Left lung (tissue), 4 donors: ENCODE measurements at regions not wholly inside any gene's neighbourhood (a gene's known extent, or its start where the extent isn't known, plus 50 kb on each side); places are given as distances from the start of the nearest gene placed in this dataset.

Experiments used
- ATAC-seq: fragments of 200-7000 bp; cut with Tn5 transposase; one replicate; pipeline ENCODE4 v1.9.1; 2020; ENCODE audit warnings: moderate library complexity
- DNase-seq, 4 donors: peaks; one replicate each; pipeline ENCODE4 v3.0.0-alpha.2; 2013 to 2020
- H3K27ac ChIP-seq, 2 donors: fragments of 200-600 bp; sonication (generic) in 1 of 2; one replicate each; pipeline versions ENCODE4 v1.5.0 to v1.8.0; 2020 to 2021
- H3K27me3 ChIP-seq, 2 donors: fragments of 200-600 bp; sonication (generic) in 1 of 2; one replicate each; pipeline versions ENCODE4 v1.5.0 to v1.8.0; 2020 to 2021
- H3K36me3 ChIP-seq, 2 donors: fragments of 200-600 bp; sonication (generic) in 1 of 2; one replicate each; pipeline versions ENCODE4 v1.5.0 to v1.8.0; 2020 to 2021
- H3K4me1 ChIP-seq, 2 donors: fragments of 200-600 bp; one replicate each; pipeline ENCODE4 v1.8.0; 2021
- H3K4me3 ChIP-seq, 2 donors: fragments of 200-600 bp; sonication (generic) in 1 of 2; one replicate each; pipeline versions ENCODE4 v1.5.0 to v1.8.0; 2020 to 2021; ENCODE audit warnings: mild to moderate bottlenecking in 1 of 2
- H3K9me3 ChIP-seq, 2 donors: fragments of 200-600 bp; sonication (generic) in 1 of 2; one replicate each; pipeline versions ENCODE4 v1.5.0 to v1.8.0; 2020 to 2021
- intact Hi-C, 2 donors: fragments of 100-400 bp; cut with DNase I; formaldehyde crosslinking; loops; one replicate each; pipeline versions ENCODE4 v1.11.2 to v1.14.2; 2022
- TF ChIP-seq, protein P1 (sequence below), 2 donors: fragments of 200-600 bp; sonication (generic) in 1 of 2; IDR thresholded peaks; one replicate each; pipeline versions ENCODE4 v1.5.0 to v1.8.0; 2021; ENCODE audit warnings: antibody characterized with exemption in 2 of 2
- donor health status: DM: no; HTN: yes; CAD: no.
- donor health status: DM: no; HTN: no; CAD: no.

- H3K4me1 ChIP-seq = no peaks in the 10 kb centered on the region
- no peak for DNase-seq
- no peak overlapping the region for H3K4me3 ChIP-seq
- no peaks in the 10 kb centered on the region for H3K36me3 ChIP-seq
- intact Hi-C loops = no loop called here
- H3K27ac ChIP-seq = no peak overlapping the region
- H3K27me3 ChIP-seq = no peaks in the 10 kb centered on the region
- TF ChIP-seq, protein P1, sequence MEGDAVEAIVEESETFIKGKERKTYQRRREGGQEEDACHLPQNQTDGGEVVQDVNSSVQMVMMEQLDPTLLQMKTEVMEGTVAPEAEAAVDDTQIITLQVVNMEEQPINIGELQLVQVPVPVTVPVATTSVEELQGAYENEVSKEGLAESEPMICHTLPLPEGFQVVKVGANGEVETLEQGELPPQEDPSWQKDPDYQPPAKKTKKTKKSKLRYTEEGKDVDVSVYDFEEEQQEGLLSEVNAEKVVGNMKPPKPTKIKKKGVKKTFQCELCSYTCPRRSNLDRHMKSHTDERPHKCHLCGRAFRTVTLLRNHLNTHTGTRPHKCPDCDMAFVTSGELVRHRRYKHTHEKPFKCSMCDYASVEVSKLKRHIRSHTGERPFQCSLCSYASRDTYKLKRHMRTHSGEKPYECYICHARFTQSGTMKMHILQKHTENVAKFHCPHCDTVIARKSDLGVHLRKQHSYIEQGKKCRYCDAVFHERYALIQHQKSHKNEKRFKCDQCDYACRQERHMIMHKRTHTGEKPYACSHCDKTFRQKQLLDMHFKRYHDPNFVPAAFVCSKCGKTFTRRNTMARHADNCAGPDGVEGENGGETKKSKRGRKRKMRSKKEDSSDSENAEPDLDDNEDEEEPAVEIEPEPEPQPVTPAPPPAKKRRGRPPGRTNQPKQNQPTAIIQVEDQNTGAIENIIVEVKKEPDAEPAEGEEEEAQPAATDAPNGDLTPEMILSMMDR (IDR thresholded peaks at IDR 0.05) = no peak
- ATAC-seq = no peak
- H3K9me3 ChIP-seq = peaks cover 0 to 1% of the 10 kb centered on the region in 2 donors
These were observed 65.8 kb upstream of the LEKR1 start for GRCh38 chr3:156760333-156760732.

GRCh38 chr3:156761007-156761406 lies 65.1 kb upstream of the LEKR1 start:
- no peak overlapping the region for H3K4me3 ChIP-seq
- no peaks in the 10 kb centered on the region for H3K36me3 ChIP-seq
- H3K27me3 ChIP-seq = no peaks in the 10 kb centered on the region
- ATAC-seq (no peak), DNase-seq (no peak)
- H3K27ac ChIP-seq = no peak overlapping the region
- TF ChIP-seq, protein P1 (IDR thresholded peaks at IDR 0.05) = no peak
- peaks cover 0 to 1% of the 10 kb centered on the region in 2 donors for H3K9me3 ChIP-seq
- intact Hi-C loops = no loop called here
- no peaks in the 10 kb centered on the region for H3K4me1 ChIP-seq

DNA sequence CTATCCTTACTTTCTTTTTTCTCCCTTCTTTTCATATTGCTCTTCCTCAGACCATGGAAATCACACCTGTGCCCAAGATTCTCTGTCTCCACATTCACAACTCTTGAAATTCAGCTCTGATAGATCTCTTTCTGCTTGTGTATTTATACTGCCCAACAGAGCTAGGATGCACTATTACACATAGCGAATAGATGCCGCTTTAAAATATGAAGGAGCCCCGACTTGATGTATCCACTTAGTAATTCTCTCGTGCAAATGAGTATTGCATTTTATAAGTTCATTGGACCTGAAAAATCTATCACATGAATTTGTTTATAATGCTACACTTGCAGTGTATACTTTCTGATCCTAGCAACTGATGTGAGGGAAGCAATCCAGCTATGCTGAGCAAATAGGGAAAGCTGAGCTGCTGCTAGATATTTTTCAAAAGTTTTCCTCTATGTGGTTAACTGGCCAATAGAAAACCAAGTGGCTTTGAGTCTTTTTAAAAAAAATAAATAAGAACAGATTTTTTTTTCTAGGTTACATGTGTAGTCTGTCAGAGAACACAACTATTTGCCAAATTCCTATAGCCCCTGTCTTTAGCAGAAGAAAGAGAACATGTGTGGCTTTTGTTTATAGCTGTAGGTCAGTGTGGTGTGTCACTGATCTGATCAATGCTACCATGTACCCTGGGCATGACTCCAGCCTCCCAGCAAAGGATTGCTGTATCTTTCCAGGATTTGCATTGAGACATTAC lies 64.3 kb upstream of the LEKR1 start:
- Histone ChIP-seq H3K27ac (no peak overlapping the region), H3K36me3 (no peaks in the 10 kb centered on the region), H3K4me1 (no peaks in the 10 kb centered on the region), H3K27me3 (no peaks in the 10 kb centered on the region), H3K4me3 (no peak overlapping the region), H3K9me3 (peaks cover 0 to 1% of the 10 kb centered on the region in 2 donors)
- ATAC-seq (peak; percentile 40), DNase-seq (peak in 2 of 4 donors; percentile 46 to 54)
- intact Hi-C loops = no loop called here
- TF ChIP-seq, protein P1 (IDR thresholded peaks at IDR 0.05) = no peak

- Histone ChIP-seq H3K27ac (no peak overlapping the region), H3K27me3 (no peaks in the 10 kb centered on the region), H3K4me3 (no peak overlapping the region), H3K9me3 (no peaks in the 10 kb centered on the region), H3K4me1 (no peaks in the 10 kb centered on the region), H3K36me3 (no peaks in the 10 kb centered on the region)
- intact Hi-C loops = no loop called here
- peak in 2 of 4 donors; percentile 41 to 44 for DNase-seq
- peak; percentile 47 for ATAC-seq
- TF ChIP-seq, protein P1 (IDR thresholded peaks at IDR 0.05) = no peak
These were observed 63.4 kb upstream of the LEKR1 start for GRCh38 chr3:156762631-156763185.

DNA sequence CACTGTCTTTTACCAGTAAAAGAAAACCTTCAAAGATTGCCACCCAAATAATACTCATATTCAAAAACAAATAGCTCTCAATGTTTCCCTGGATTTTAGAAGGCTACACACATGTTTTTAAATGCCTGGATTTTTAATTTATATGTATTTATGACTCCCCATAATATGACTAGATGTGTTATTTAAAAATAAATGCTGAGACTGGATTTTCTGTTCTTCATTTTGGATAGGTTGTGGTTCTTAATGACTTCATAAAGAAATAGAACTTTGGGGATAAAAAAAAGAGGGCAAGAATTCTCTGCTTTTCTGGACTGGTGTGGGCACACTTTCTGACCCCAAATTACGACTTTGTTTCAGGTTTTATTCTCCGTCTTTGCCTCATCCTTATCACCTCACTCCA lies 62.8 kb upstream of the LEKR1 start:
- H3K4me3 ChIP-seq = no peak overlapping the region
- ATAC-seq (no peak), DNase-seq (no peak)
- TF ChIP-seq, protein P1 (IDR thresholded peaks at IDR 0.05) = no peak
- intact Hi-C loops = no loop called here
- H3K27me3 ChIP-seq = no peaks in the 10 kb centered on the region
- no peaks in the 10 kb centered on the region for H3K9me3 ChIP-seq
- no peaks in the 10 kb centered on the region for H3K4me1 ChIP-seq
- H3K36me3 ChIP-seq = no peaks in the 10 kb centered on the region
- H3K27ac ChIP-seq = no peak overlapping the region
